ENCODE measurements at regions not wholly inside any gene's neighbourhood (a gene's known extent, or its start where the extent isn't known, plus 50 kb on each side); places are given as distances from the start of the nearest gene placed in this dataset.
"Not testable (repeated sequence)": the region's sequence is repeated elsewhere in the genome, so short reads cannot be mapped to it uniquely, and the experiment has no call there.

GRCh38 chrX:25503826-25504225 is 488.1 kb upstream of the ARX start:
- no peak for DNase-seq
- no peak for TF ChIP-seq CTCF (IDR thresholded peaks at IDR 0.05; ENCODE audit: partially characterized antibody, unreplicated experiment)
- no peak overlapping the region for H3K4me3 Mint-ChIP-seq (ENCODE audit: unreplicated experiment)
- H3K9me3 Mint-ChIP-seq (ENCODE audit: unreplicated experiment): no peaks in the 10 kb centered on the region
- no peaks in the 10 kb centered on the region for H3K27me3 Mint-ChIP-seq (ENCODE audit: unreplicated experiment)
- H3K27ac Mint-ChIP-seq (ENCODE audit: unreplicated experiment): no peak overlapping the region
- H3K36me3 Mint-ChIP-seq (ENCODE audit: unreplicated experiment): no peaks in the 10 kb centered on the region
- H3K4me1 Mint-ChIP-seq (ENCODE audit: low read depth, unreplicated experiment): no peaks in the 10 kb centered on the region

GRCh38 chrX:25507801-25508200 is 492.0 kb upstream of the ARX start:
- H3K36me3 Mint-ChIP-seq (ENCODE audit: unreplicated experiment): no peaks in the 10 kb centered on the region

GRCh38 chrX:25519258-25519657 is 503.5 kb upstream of the ARX start:
- no peak overlapping the region for H3K27ac Mint-ChIP-seq (ENCODE audit: unreplicated experiment)
- no peak overlapping the region for H3K4me3 Mint-ChIP-seq (ENCODE audit: unreplicated experiment)
- H3K9me3 Mint-ChIP-seq (ENCODE audit: unreplicated experiment): peaks cover 2% of the 10 kb centered on the region
- no peak for TF ChIP-seq CTCF (IDR thresholded peaks at IDR 0.05; ENCODE audit: partially characterized antibody, unreplicated experiment)
- H3K27me3 Mint-ChIP-seq (ENCODE audit: unreplicated experiment): no peaks in the 10 kb centered on the region
- no peak for DNase-seq
- H3K4me1 Mint-ChIP-seq (ENCODE audit: low read depth, unreplicated experiment): peaks cover 4% of the 10 kb centered on the region
- H3K36me3 Mint-ChIP-seq (ENCODE audit: unreplicated experiment): no peaks in the 10 kb centered on the region

More at GRCh38 chrX:25507801-25508200, 492.0 kb upstream of the ARX start:
- Mint-ChIP-seq H3K27me3 (ENCODE audit: unreplicated experiment) (no peaks in the 10 kb centered on the region), H3K27ac (ENCODE audit: unreplicated experiment) (no peak overlapping the region), H3K9me3 (ENCODE audit: unreplicated experiment) (no peaks in the 10 kb centered on the region), H3K4me3 (ENCODE audit: unreplicated experiment) (no peak overlapping the region), H3K4me1 (ENCODE audit: low read depth, unreplicated experiment) (no peaks in the 10 kb centered on the region)
- TF ChIP-seq CTCF (IDR thresholded peaks at IDR 0.05; ENCODE audit: partially characterized antibody, unreplicated experiment): no peak
- no peak for DNase-seq

DNA sequence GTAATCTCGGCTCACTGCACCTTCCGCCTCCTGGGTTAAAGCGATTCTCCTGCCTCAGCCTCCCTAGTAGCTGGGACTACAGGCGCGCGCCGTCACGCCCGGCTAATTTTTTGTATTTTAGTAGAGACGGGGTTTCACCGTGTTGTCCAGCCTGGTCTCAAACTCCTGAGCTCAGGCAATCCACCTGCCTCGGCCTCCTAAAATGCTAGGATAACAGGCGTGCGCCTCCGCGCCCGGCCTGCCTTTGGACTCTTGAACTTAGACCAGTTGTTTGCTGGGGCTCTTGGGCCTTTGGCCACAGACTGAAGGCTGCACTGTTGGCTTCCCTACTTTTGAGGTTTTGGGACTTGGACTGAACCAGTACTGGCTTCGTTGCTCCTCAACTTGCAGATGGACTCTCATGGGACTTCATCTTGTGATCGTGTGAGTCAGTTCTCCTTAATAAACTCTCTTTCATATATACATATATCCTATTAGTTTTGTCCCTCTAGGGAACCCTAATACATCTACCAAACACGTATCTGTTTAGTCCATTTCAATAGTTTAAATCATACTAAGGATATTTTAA is 506.8 kb upstream of the ARX start:
- not testable (repeated sequence) for H3K27ac Mint-ChIP-seq (ENCODE audit: unreplicated experiment); H3K27me3 Mint-ChIP-seq (ENCODE audit: unreplicated experiment); H3K4me3 Mint-ChIP-seq (ENCODE audit: unreplicated experiment); DNase-seq; H3K9me3 Mint-ChIP-seq (ENCODE audit: unreplicated experiment); H3K36me3 Mint-ChIP-seq (ENCODE audit: unreplicated experiment); H3K4me1 Mint-ChIP-seq (ENCODE audit: low read depth, unreplicated experiment)

- no peak for TF ChIP-seq CTCF (IDR thresholded peaks at IDR 0.05; ENCODE audit: partially characterized antibody, unreplicated experiment)
- H3K9me3 Mint-ChIP-seq (ENCODE audit: unreplicated experiment): no peaks in the 10 kb centered on the region
- peaks cover 4% of the 10 kb centered on the region for H3K4me1 Mint-ChIP-seq (ENCODE audit: low read depth, unreplicated experiment)
- H3K36me3 Mint-ChIP-seq (ENCODE audit: unreplicated experiment): no peaks in the 10 kb centered on the region
- no peak overlapping the region for H3K4me3 Mint-ChIP-seq (ENCODE audit: unreplicated experiment)
- H3K27me3 Mint-ChIP-seq (ENCODE audit: unreplicated experiment): no peaks in the 10 kb centered on the region
- H3K27ac Mint-ChIP-seq (ENCODE audit: unreplicated experiment): no peak overlapping the region
- DNase-seq: peak; percentile 18
Observed at GRCh38 chrX:25523574-25524540, 508.1 kb upstream of the ARX start.
